Transverse colon (tissue), 4 donors: ENCODE measurements at regions not wholly inside any gene's neighbourhood (a gene's known extent, or its start where the extent isn't known, plus 50 kb on each side); places are given as distances from the start of the nearest gene placed in this dataset.

Source experiments
- DNase-seq: peaks from one replicate; pipeline ENCODE4 v3.0.0-alpha.2; 2019
- H3K27ac ChIP-seq, 4 donors: fragments of 200-600 bp; sonication (generic); 2 replicates each; pipeline ENCODE4 v1.5.1; 2016 to 2018; ENCODE audit warnings: inconsistent platforms in 4 of 4
- H3K27me3 ChIP-seq: fragments of 200-600 bp; sonication (generic); 2 replicates; pipeline ENCODE4 v1.5.1; 2017; ENCODE audit warnings: inconsistent platforms
- H3K36me3 ChIP-seq, 4 donors: fragments of 200-600 bp; sonication (generic); 2 replicates each; pipeline ENCODE4 v1.5.1; 2017 to 2019; ENCODE audit warnings: inconsistent platforms in 4 of 4
- H3K4me1 ChIP-seq, 4 donors: fragments of 200-600 bp; sonication (generic); 2 replicates each; pipeline ENCODE4 v1.5.1; 2017 to 2020; ENCODE audit warnings: inconsistent platforms in 4 of 4
- H3K4me3 ChIP-seq, 4 donors: fragments of 200-600 bp; sonication (generic); 1 replicate in 1 of 4; 2 replicates in 3 of 4; pipeline versions ENCODE4 v1.5.1 to v1.6.1; 2017 to 2019; ENCODE audit warnings: inconsistent platforms in 4 of 4
- H3K9me3 ChIP-seq, 2 donors: fragments of 200-600 bp; sonication (generic); 2 replicates each; pipeline ENCODE4 v1.5.1; 2017 to 2019; ENCODE audit warnings: inconsistent platforms in 2 of 2
- CTCF ChIP-seq, 5 experiments: fragments of 200-600 bp in 3 of 5; fragments of 450-650 bp in 2 of 5; sonication (generic) in 3 of 5; IDR thresholded peaks; 1 replicate in 2 of 5; 2 replicates in 3 of 5; pipeline ENCODE4 v1.5.1; 2016 to 2017; ENCODE audit warnings: antibody characterized with exemption in 5 of 5, inconsistent platforms in 3 of 5, mild to moderate bottlenecking in 2 of 5, moderate library complexity in 1 of 5
- EP300 ChIP-seq: sonication (generic); formaldehyde crosslinking; IDR thresholded peaks from one replicate; pipeline ENCODE4 v1.6.1; 2017; ENCODE audit warnings: antibody characterized with exemption, low read depth
- POLR2A ChIP-seq: fragments of 450-650 bp; IDR thresholded peaks from one replicate; pipeline ENCODE4 v1.6.1; 2016; ENCODE audit warnings: antibody characterized with exemption, mild to moderate bottlenecking, moderate library complexity
- POLR2AphosphoS5 ChIP-seq, 3 donors: sonication (generic); formaldehyde crosslinking; IDR thresholded peaks; one replicate each; pipeline ENCODE4 v1.6.1; 2016; ENCODE audit warnings: antibody characterized with exemption in 3 of 3
- WGBS, 2 donors: methylation state at CpG; one replicate each; pipeline ENCODE4 v1.1.5; 2018; ENCODE audit warnings: low coverage in 1 of 2; 5-methylcytosine and 5-hydroxymethylcytosine counted together
- in situ Hi-C, 4 donors: fragments of 200-750 bp; cut with MboI; loops; one replicate each; pipeline versions ENCODE4 v1.15.0 to v1.15.1; 2017; ENCODE audit warnings: low sequenced_read_pairs in 3 of 4, low pct_ligation_motif_present in 1 of 4, low pct_unique_long_range_greater_than_20kb in 1 of 4
- intact Hi-C: fragments of 100-400 bp; cut with DNase I; formaldehyde crosslinking; loops from one replicate; pipeline ENCODE4 v1.15.1; 2023; ENCODE audit warnings: low total_unique reads

DNA sequence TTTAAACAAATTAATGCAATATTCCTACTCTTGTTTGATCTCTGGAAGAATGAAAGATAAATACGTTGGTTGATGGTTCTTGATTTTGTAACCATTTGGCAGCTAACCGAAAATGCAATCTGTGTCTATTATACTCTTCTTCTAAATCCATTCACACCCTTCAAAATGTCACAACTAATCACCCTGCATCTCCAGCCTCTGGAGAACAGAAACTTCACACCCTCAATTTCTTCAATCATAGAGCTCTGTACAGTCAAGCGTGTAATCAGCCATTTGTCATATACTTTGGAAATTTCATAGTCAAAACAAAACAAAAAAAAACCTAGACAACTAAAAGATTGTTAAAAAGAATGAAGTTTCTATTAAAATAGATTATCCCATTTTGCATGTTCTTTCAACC, 1482.3 kb upstream of the LRRTM1 start:
- no peak for TF ChIP-seq POLR2A
- no peak for TF ChIP-seq CTCF (IDR thresholded peaks at IDR 0.05)
- TF ChIP-seq POLR2AphosphoS5 (IDR thresholded peaks at IDR 0.05), result no peak
- TF ChIP-seq EP300, result no peak
- Histone ChIP-seq H3K4me1 (no peaks in the 10 kb centered on the region), H3K36me3 (no peaks in the 10 kb centered on the region), H3K27ac (no peak overlapping the region), H3K9me3 (no peaks in the 10 kb centered on the region), H3K4me3 (no peak overlapping the region), H3K27me3 (no peaks in the 10 kb centered on the region)
- 82 to 89% methylated on average over 3 of the region's 3 CpGs for WGBS, 2 donors
- DNase-seq, result no peak
- in situ Hi-C loops (no loop called here), intact Hi-C loops (no loop called here)

DNA sequence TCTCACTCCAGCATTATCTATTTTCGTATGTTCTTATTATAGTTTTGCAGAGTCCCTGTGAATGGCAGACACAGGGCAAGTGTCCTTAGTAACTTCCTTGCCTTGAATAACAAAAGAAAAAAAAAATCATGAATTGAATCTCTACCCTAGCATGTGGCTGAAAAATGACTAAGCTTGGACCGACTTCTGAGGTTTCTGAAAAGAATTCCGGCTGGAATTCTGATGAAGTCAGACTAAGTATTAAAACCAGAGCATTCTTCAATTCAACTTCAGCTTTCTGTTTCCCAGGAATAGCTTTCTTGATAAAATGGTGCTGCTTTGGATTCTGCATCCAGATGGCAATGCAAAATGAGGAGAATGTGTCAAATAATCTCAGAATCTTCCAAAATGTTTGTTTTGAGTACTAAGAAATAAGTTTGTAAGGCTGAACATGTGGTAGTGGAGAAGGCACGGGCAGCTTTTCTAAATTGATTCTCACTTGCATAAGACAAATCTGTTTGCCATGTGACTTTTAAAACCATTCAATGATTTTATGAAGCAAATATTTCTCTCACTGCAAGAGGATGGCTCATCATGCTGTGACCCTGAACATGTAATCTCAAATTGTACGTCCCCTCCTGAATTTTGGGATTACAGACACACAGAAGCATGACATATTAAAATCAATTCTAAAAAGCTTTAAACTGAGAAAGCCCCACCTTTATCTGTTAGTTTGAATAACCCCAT, 1462.8 kb upstream of the LRRTM1 start:
- in situ Hi-C loops (no loop called here), intact Hi-C loops (no loop called here)
- H3K27ac ChIP-seq, result no peak overlapping the region
- H3K27me3 ChIP-seq, result no peaks in the 10 kb centered on the region
- no peaks in the 10 kb centered on the region for H3K36me3 ChIP-seq
- WGBS, 2 donors, result 64 to 68% methylated on average over 5 of the region's 5 CpGs
- DNase-seq, result no peak
- TF ChIP-seq CTCF (IDR thresholded peaks at IDR 0.05) (no peak), EP300 (no peak), POLR2A (no peak), POLR2AphosphoS5 (IDR thresholded peaks at IDR 0.05) (no peak)
- H3K9me3 ChIP-seq, result no peaks in the 10 kb centered on the region
- H3K4me3 ChIP-seq, result no peak overlapping the region
- H3K4me1 ChIP-seq, result no peaks in the 10 kb centered on the region

DNA sequence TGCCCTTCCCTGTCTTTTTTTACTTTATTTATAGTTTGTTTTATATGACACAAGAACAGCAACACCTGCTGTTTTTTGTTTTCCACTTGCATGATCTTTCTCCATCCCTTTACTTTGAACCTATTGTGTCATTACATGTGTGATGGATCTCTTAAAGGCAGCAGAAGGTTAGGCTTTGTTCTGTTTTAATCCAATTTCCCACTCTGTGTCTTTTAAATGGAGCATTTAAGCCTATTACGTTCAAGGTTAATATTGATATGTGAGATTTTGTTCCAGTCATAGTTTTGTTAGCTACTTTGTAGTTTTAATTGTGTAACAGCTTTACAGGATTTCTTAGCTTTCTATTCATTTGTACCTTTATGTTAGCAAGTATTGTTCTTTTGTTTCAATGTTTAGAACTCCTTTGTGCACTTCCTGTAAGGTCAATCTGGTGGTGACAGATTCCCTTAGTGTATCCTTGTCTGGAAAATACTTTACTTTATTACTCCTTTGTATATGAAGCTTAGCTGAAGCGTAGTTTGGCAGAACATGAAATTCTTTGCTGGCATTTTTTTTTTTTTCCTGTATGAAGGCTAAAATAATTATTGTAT, 1443.0 kb upstream of the LRRTM1 start:
- TF ChIP-seq POLR2AphosphoS5 (IDR thresholded peaks at IDR 0.05) (no peak), CTCF (IDR thresholded peaks at IDR 0.05) (no peak), POLR2A (no peak), EP300 (no peak)
- H3K27ac ChIP-seq, result no peak overlapping the region
- 65 to 77% methylated on average over 2 of the region's 2 CpGs for WGBS, 2 donors
- H3K4me3 ChIP-seq, result no peak overlapping the region
- intact Hi-C loops (no loop called here), in situ Hi-C loops (no loop called here)
- no peaks in the 10 kb centered on the region for H3K27me3 ChIP-seq
- no peak for DNase-seq
- H3K9me3 ChIP-seq, result peaks cover 0 to 3% of the 10 kb centered on the region in 2 donors
- no peaks in the 10 kb centered on the region for H3K36me3 ChIP-seq
- H3K4me1 ChIP-seq, result no peaks in the 10 kb centered on the region

GRCh38 chr2:81739966-81740365, 1435.4 kb upstream of the LRRTM1 start:
- Histone ChIP-seq H3K4me3 (no peak overlapping the region), H3K4me1 (no peaks in the 10 kb centered on the region), H3K36me3 (no peaks in the 10 kb centered on the region), H3K27me3 (no peaks in the 10 kb centered on the region), H3K9me3 (no peaks in the 10 kb centered on the region), H3K27ac (no peak overlapping the region)
- no peak for TF ChIP-seq POLR2A
- no peak for TF ChIP-seq EP300
- TF ChIP-seq CTCF (IDR thresholded peaks at IDR 0.05), result no peak
- no peak for TF ChIP-seq POLR2AphosphoS5 (IDR thresholded peaks at IDR 0.05)
- in situ Hi-C loops, result no loop called here
- WGBS, 2 donors, result 81 to 84% methylated on average over 6 of the region's 6 CpGs
- no peak for DNase-seq
- intact Hi-C loops, result no loop called here
